GM12878 (cell line): ENCODE measurements at regions not wholly inside any gene's neighbourhood (a gene's known extent, or its start where the extent isn't known, plus 50 kb on each side); places are given as distances from the start of the nearest gene placed in this dataset.

Experiments used
- ATAC-seq: fragments of 200-7000 bp; cut with Tn5 transposase; 3 replicates; pipeline ENCODE4 v1.9.1; 2020; ENCODE audit warnings: mild to moderate bottlenecking, moderate library complexity
- BruUV-seq: library from RNA; stranded (reverse); fragments of 400-500 nt; replicated peaks from 2 replicates; lab custom pipeline; 2021; lab: Mats Ljungman, UMichigan
- CTCF ChIA-PET: fragments of 300-600 bp; sonication (Branson Sonifier 250); formaldehyde crosslinking; extraction: SDS; loops from one replicate; lab custom pipeline; 2021; ENCODE audit warnings: inconsistent platforms; lab: Yijun Ruan, JAX
- POLR2A ChIA-PET: fragments of 350-600 bp; formaldehyde crosslinking; extraction: SDS; loops from one replicate; lab custom pipeline; 2021; ENCODE audit warnings: inconsistent platforms; lab: Charles Lee
- RAD21 ChIA-PET: fragments of 300-600 bp; sonication (Branson Sonifier 250); formaldehyde crosslinking; loops from one replicate; lab custom pipeline; 2023; ENCODE audit warnings: antibody characterized with exemption; ENCODE audit not compliant: unreplicated experiment; lab: Charles Lee
- SMC1A ChIA-PET: fragments of 300-600 bp; sonication (Branson Sonifier 250); formaldehyde crosslinking; loops from one replicate; lab custom pipeline; 2023; ENCODE audit not compliant: unreplicated experiment, uncharacterized antibody; lab: Charles Lee
- DNase-seq: peaks from one replicate; pipeline ENCODE4 v3.0.0-alpha.2; 2011; ENCODE audit warnings: low read depth, low spot score
- FAIRE-seq: peaks from 3 replicates; lab custom pipeline; 2011; peaks lifted over from hg19 to GRCh38; lab: Jason Lieb, UNC
- H2AFZ ChIP-seq: 2 replicates; pipeline ENCODE4 v1.6.0; 2011; ENCODE audit warnings: low read depth, low read length, control low read depth; ENCODE audit not compliant: control insufficient read depth
- H3K27ac ChIP-seq: 2 replicates; pipeline ENCODE4 v1.5.1; 2011; ENCODE audit warnings: control low read depth; ENCODE audit not compliant: control insufficient read depth, insufficient read depth
- H3K27me3 ChIP-seq, 2 experiments: replicated peaks in 1 of 2; 2 replicates each; pipeline versions ENCODE4 v1.6.0 to v1.6.1; 2011; ENCODE audit warnings: low read length in 1 of 2; ENCODE audit not compliant: control insufficient read depth in 2 of 2, insufficient read depth in 2 of 2
- H3K36me3 ChIP-seq, 2 experiments: 2 replicates each; pipeline ENCODE4 v1.5.1; 2011; ENCODE audit warnings: low read length in 1 of 2; ENCODE audit not compliant: control insufficient read depth in 2 of 2, insufficient read depth in 2 of 2
- H3K4me1 ChIP-seq: 2 replicates; pipeline ENCODE4 v1.6.1; 2011; ENCODE audit warnings: mild to moderate bottlenecking, low read length, moderate library complexity, mixed read lengths; ENCODE audit not compliant: control insufficient read depth, insufficient read depth
- H3K4me2 ChIP-seq: 2 replicates; pipeline ENCODE4 v1.6.0; 2011; ENCODE audit warnings: control low read depth; ENCODE audit not compliant: control insufficient read depth, insufficient read depth
- H3K4me3 ChIP-seq: fragments of 200-600 bp; sonication (generic); 2 replicates; pipeline ENCODE4 v1.5.1; 2016
- H3K79me2 ChIP-seq: 2 replicates; pipeline ENCODE4 v1.6.0; 2011; ENCODE audit warnings: low read length; ENCODE audit not compliant: control insufficient read depth, insufficient read depth
- H3K9ac ChIP-seq: 2 replicates; pipeline ENCODE4 v1.8.0; 2011; ENCODE audit warnings: low read length, control low read depth, mixed read lengths; ENCODE audit not compliant: control insufficient read depth, insufficient read depth
- H3K9me3 ChIP-seq: replicated peaks from 3 replicates; pipeline ENCODE4 v1.5.1; 2011; ENCODE audit warnings: mild to moderate bottlenecking, low read length; ENCODE audit not compliant: control insufficient read depth, insufficient read depth
- H4K20me1 ChIP-seq: 2 replicates; pipeline ENCODE4 v1.6.0; 2011; ENCODE audit not compliant: control insufficient read depth, insufficient read depth
- ATF2 ChIP-seq: IDR thresholded peaks from 2 replicates; pipeline ENCODE4 v1.6.1; 2012; ENCODE audit warnings: low read length, inconsistent platforms
- CBX5 ChIP-seq: sonication (generic); IDR thresholded peaks from 2 replicates; pipeline ENCODE4 v1.6.1; 2016; ENCODE audit warnings: low read depth, moderate library complexity, mild to moderate bottlenecking, inconsistent platforms
- FOXM1 ChIP-seq: IDR thresholded peaks from 2 replicates; pipeline ENCODE4 v1.6.1; 2012; ENCODE audit warnings: low read depth, mild to moderate bottlenecking, inconsistent platforms, low read length, moderate library complexity
- IKZF1 ChIP-seq: fragments of 450-650 bp; conservative IDR thresholded peaks from 2 replicates; pipeline ENCODE4 v1.6.1; 2017; ENCODE audit warnings: antibody characterized with exemption, mild to moderate bottlenecking
- IKZF2 ChIP-seq, 2 experiments: fragments of 450-650 bp; IDR thresholded peaks; 2 replicates each; pipeline ENCODE4 v1.6.1; 2017; ENCODE audit warnings: mild to moderate bottlenecking in 2 of 2, moderate library complexity in 2 of 2
- MEF2A ChIP-seq: IDR thresholded peaks from 2 replicates; pipeline ENCODE4 v1.6.1; 2011; ENCODE audit warnings: low read depth, mild to moderate bottlenecking, low read length, moderate library complexity; ENCODE audit not compliant: insufficient read depth
- MTA2 ChIP-seq: fragments of 450-650 bp; IDR thresholded peaks from 2 replicates; pipeline ENCODE4 v1.6.1; 2016; ENCODE audit warnings: low read depth, mild to moderate bottlenecking, moderate library complexity
- NFIC ChIP-seq: IDR thresholded peaks from 2 replicates; pipeline ENCODE4 v1.6.1; 2012; ENCODE audit warnings: low read depth, mild to moderate bottlenecking, inconsistent platforms, low read length, moderate library complexity
- PAX5 ChIP-seq: IDR thresholded peaks from 2 replicates; pipeline ENCODE4 v1.6.1; 2011; ENCODE audit warnings: low read depth, low read length, borderline replicate concordance
- TARDBP ChIP-seq: IDR thresholded peaks from 2 replicates; pipeline ENCODE4 v1.6.1; 2016; ENCODE audit warnings: borderline replicate concordance
- ZBED1 ChIP-seq: IDR thresholded peaks from 2 replicates; pipeline ENCODE4 v1.6.1; 2016; ENCODE audit warnings: borderline replicate concordance
- ZNF217 ChIP-seq: fragments of 450-650 bp; IDR thresholded peaks from 2 replicates; pipeline ENCODE4 v1.6.1; 2017; ENCODE audit warnings: antibody characterized with exemption, mild to moderate bottlenecking
- ZNF384 ChIP-seq: IDR thresholded peaks from 2 replicates; pipeline ENCODE4 v1.6.1; 2012; ENCODE audit warnings: low read depth, mild to moderate bottlenecking, low read length, improper control_type of control experiment, borderline replicate concordance
- ZNF622 ChIP-seq: fragments of 450-650 bp; IDR thresholded peaks from 2 replicates; pipeline ENCODE4 v1.6.1; 2017; ENCODE audit warnings: mild to moderate bottlenecking, inconsistent platforms
- ZZZ3 ChIP-seq: IDR thresholded peaks from 2 replicates; pipeline ENCODE4 v1.6.1; 2011; ENCODE audit warnings: low read depth; ENCODE audit not compliant: control insufficient read depth, insufficient read length
- WGBS: methylation state at CpG from one replicate; pipeline ENCODE4 v1.1.6; 2016; ENCODE audit warnings: low lambda C conversion rate; ENCODE audit not compliant: insufficient replicate concordance, insufficient coverage; ENCODE audit errors: missing lambda C conversion rate; 5-methylcytosine and 5-hydroxymethylcytosine counted together
- in situ Hi-C: fragments of 300-500 bp; cut with MboI; formaldehyde crosslinking; loops from 9 replicates; pipeline ENCODE4 v1.14.3; 2018; ENCODE audit warnings: mixed read lengths
- intact Hi-C: fragments of 100-400 bp; cut with micrococcal nuclease; formaldehyde crosslinking; loops from one replicate; pipeline ENCODE4 v1.14.2; 2022; ENCODE audit not compliant: unreplicated experiment

DNA sequence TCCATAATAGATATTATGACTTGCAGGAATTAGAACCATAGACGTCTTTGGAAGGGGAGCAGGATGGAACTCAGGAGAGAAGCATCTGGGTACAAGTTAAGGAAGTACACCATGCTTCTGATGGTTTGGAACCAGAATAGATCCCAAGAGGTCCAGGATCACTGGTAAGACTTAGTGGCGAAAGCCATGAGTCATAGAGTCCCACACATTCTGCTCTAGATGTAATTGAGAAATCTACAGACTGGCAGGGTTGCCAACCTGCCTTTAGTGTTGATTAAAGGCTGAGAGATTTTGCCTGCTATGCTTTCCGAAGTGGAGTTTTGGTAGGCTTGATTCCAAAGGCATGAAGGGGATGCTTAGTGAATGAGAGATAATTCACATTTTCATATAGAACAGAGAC lies 57.1 kb upstream of the C1orf87 start:
- WGBS: 4% methylated on average over 3 of the region's 3 CpGs
- POLR2A ChIA-PET: no interaction called here
- CTCF ChIA-PET: no interaction called here

More for the DNA sequence above, 57.1 kb upstream of the C1orf87 start:
- SMC1A ChIA-PET: no interaction called here
- H4K20me1 ChIP-seq: no peaks in the 10 kb centered on the region
- FAIRE-seq (no peak), ATAC-seq (no peak), DNase-seq (no peak)
- H3K9ac ChIP-seq: no peak overlapping the region
- no peaks in the 10 kb centered on the region for H3K9me3 ChIP-seq
- no peaks in the 10 kb centered on the region for H3K79me2 ChIP-seq
- intact Hi-C loops (no loop called here), in situ Hi-C loops (no loop called here)
- H3K27me3 ChIP-seq: no peaks in the 10 kb centered on the region
- no peak overlapping the region for H2AFZ ChIP-seq
- H3K4me3 ChIP-seq: no peak overlapping the region
- H3K36me3 ChIP-seq: no peaks in the 10 kb centered on the region
- no peaks in the 10 kb centered on the region for H3K4me1 ChIP-seq
- no peak overlapping the region for H3K4me2 ChIP-seq
- BruUV-seq: no TSS peak
- H3K27ac ChIP-seq: no peak overlapping the region
- RAD21 ChIA-PET: no interaction called here
- TF ChIP-seq MTA2: no peak
- TF ChIP-seq IKZF1: no peak
- no peak for TF ChIP-seq MEF2A
- no peak for TF ChIP-seq ATF2
- no peak for TF ChIP-seq TARDBP
- TF ChIP-seq NFIC: no peak
- no peak for TF ChIP-seq ZZZ3
- TF ChIP-seq ZNF622: no peak
- no peak for TF ChIP-seq FOXM1
- no peak for TF ChIP-seq IKZF2 (IDR thresholded peaks at IDR 0.05)
- no peak for TF ChIP-seq PAX5
- no peak for TF ChIP-seq ZNF384
- no peak for TF ChIP-seq ZBED1
- no peak for TF ChIP-seq CBX5
- no peak for TF ChIP-seq ZNF217
